22Rv1 (cell line): ENCODE measurements at regions not wholly inside any gene's neighbourhood (a gene's known extent, or its start where the extent isn't known, plus 50 kb on each side); places are given as distances from the start of the nearest gene placed in this dataset.

Experiments
- ZFX ChIP-seq: fragments of 450-650 bp; IDR thresholded peaks from 2 replicates; pipeline ENCODE4 v1.6.1; 2017; ENCODE audit warnings: antibody characterized with exemption, borderline replicate concordance
- TF ChIP-seq, protein P1 (sequence below): fragments of 450-650 bp; IDR thresholded peaks from 2 replicates; pipeline ENCODE4 v1.5.1; 2017; ENCODE audit warnings: mild to moderate bottlenecking

DNA sequence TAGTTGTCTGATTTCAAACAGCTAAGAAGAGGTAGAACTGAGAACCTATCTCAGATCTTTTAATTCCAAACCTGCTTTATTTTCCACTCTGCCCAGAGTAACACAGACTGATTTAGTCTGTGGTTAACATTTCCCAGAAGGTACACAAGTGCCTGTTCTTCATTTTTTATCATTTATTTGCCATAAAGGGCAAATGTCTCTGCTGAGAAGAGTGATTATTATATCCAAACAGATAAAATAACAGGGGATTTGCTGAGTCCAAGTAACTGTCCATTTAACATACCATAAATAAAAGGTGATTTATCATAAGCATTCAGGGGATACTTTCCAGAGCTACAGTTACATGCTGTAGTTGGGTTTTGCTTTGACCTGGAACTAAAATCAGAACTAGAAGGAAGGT is 617.7 kb downstream of the MBD2 start:
- TF ChIP-seq, protein P1, sequence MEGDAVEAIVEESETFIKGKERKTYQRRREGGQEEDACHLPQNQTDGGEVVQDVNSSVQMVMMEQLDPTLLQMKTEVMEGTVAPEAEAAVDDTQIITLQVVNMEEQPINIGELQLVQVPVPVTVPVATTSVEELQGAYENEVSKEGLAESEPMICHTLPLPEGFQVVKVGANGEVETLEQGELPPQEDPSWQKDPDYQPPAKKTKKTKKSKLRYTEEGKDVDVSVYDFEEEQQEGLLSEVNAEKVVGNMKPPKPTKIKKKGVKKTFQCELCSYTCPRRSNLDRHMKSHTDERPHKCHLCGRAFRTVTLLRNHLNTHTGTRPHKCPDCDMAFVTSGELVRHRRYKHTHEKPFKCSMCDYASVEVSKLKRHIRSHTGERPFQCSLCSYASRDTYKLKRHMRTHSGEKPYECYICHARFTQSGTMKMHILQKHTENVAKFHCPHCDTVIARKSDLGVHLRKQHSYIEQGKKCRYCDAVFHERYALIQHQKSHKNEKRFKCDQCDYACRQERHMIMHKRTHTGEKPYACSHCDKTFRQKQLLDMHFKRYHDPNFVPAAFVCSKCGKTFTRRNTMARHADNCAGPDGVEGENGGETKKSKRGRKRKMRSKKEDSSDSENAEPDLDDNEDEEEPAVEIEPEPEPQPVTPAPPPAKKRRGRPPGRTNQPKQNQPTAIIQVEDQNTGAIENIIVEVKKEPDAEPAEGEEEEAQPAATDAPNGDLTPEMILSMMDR, result no peak
- no peak for TF ChIP-seq ZFX
